HepG2 (cell line): ENCODE measurements at regions not wholly inside any gene's neighbourhood (a gene's known extent, or its start where the extent isn't known, plus 50 kb on each side); places are given as distances from the start of the nearest gene placed in this dataset.

ENCODE experiments used
- ATAC-seq: fragments of 200-7000 bp; cut with Tn5 transposase; 3 replicates; pipeline ENCODE4 v1.9.1; 2020; ENCODE audit warnings: mild to moderate bottlenecking, moderate library complexity
- BruUV-seq: library from RNA; stranded (reverse); fragments of 400-500 nt; replicated peaks from 2 replicates; lab custom pipeline; 2021; lab: Mats Ljungman, UMichigan
- CTCF ChIA-PET: fragments of 300-600 bp; formaldehyde crosslinking; extraction: SDS; loops from one replicate; lab custom pipeline; 2021; ENCODE audit warnings: low total read pairs, inconsistent platforms, low intra/inter-chr PET ratio; lab: Yijun Ruan, JAX
- POLR2A ChIA-PET: fragments of 350-600 bp; sonication (Branson Sonifier 250); formaldehyde crosslinking; loops from one replicate; lab custom pipeline; 2020; ENCODE audit warnings: antibody characterized with exemption, inconsistent platforms; lab: Yijun Ruan, JAX
- DNase-seq: peaks from one replicate; pipeline ENCODE4 v3.0.0-alpha.2; 2015; ENCODE audit warnings: low spot score
- FAIRE-seq: peaks from 3 replicates; lab custom pipeline; 2011; peaks lifted over from hg19 to GRCh38; lab: Jason Lieb, UNC
- H2AFZ ChIP-seq: one replicate; pipeline ENCODE4 v1.6.1; 2011; ENCODE audit warnings: low read length, inconsistent platforms
- H3K27ac ChIP-seq: fragments of 300-600 bp; 3 replicates; pipeline ENCODE4 v1.8.0; 2011; ENCODE audit warnings: mixed run types, mild to moderate bottlenecking, mixed read lengths, low read length, inconsistent platforms; ENCODE audit not compliant: insufficient read depth; ENCODE audit errors: extremely low read length
- H3K27me3 ChIP-seq, 2 experiments: fragments of 200-600 bp in 1 of 2; 2 replicates in 1 of 2; 3 replicates in 1 of 2; pipeline versions ENCODE4 v1.6.0 to v1.8.0; 2011; ENCODE audit warnings: low read length in 2 of 2, mild to moderate bottlenecking in 2 of 2, moderate library complexity in 2 of 2, inconsistent platforms in 1 of 2; ENCODE audit not compliant: insufficient read depth in 2 of 2, control insufficient read depth in 1 of 2
- H3K36me3 ChIP-seq, 2 experiments: fragments of 200-600 bp in 1 of 2; replicated peaks in 1 of 2; 2 replicates in 1 of 2; 3 replicates in 1 of 2; pipeline versions ENCODE4 v1.5.1 to v1.8.0; 2011; ENCODE audit warnings: low read length in 2 of 2, inconsistent platforms in 1 of 2; ENCODE audit not compliant: insufficient read depth in 2 of 2, control insufficient read depth in 1 of 2
- H3K4me1 ChIP-seq: 2 replicates; pipeline ENCODE4 v1.5.1; 2012; ENCODE audit warnings: low read length, inconsistent platforms; ENCODE audit not compliant: insufficient read depth
- H3K4me2 ChIP-seq: 2 replicates; pipeline ENCODE4 v1.6.0; 2011; ENCODE audit warnings: low read depth, low read length, inconsistent platforms
- H3K4me3 ChIP-seq, 3 experiments: fragments of 200-600 bp in 1 of 3; sonication (generic), shearing (Covaris generic) in 1 of 3; replicated peaks in 1 of 3; 2 replicates each; pipeline ENCODE4 v1.5.1; 2011 to 2016; ENCODE audit warnings: low read length in 3 of 3, inconsistent platforms in 2 of 3, low read depth in 2 of 3, mild to moderate bottlenecking in 2 of 3, control low read depth in 1 of 3, mixed read lengths in 1 of 3; ENCODE audit not compliant: insufficient read depth in 1 of 3
- H3K79me2 ChIP-seq: one replicate; pipeline ENCODE4 v1.6.1; 2011; ENCODE audit warnings: low read length, inconsistent platforms; ENCODE audit not compliant: insufficient read depth
- H3K9ac ChIP-seq: 2 replicates; pipeline ENCODE4 v1.6.0; 2011; ENCODE audit warnings: mild to moderate bottlenecking, low read depth, low read length, inconsistent platforms; ENCODE audit not compliant: insufficient read depth
- H3K9me3 ChIP-seq: 2 replicates; pipeline ENCODE4 v1.5.1; 2012; ENCODE audit warnings: mild to moderate bottlenecking, low read length
- H4K20me1 ChIP-seq: 2 replicates; pipeline ENCODE4 v1.6.0; 2011; ENCODE audit warnings: inconsistent platforms, mild to moderate bottlenecking, low read length, moderate library complexity; ENCODE audit not compliant: insufficient read depth
- KLF15 ChIP-seq: sonication (generic); formaldehyde crosslinking; IDR thresholded peaks from 2 replicates; pipeline ENCODE4 v1.8.1; 2023; ENCODE audit warnings: borderline replicate concordance, mild to moderate bottlenecking, inconsistent platforms, missing genetic modification reagents, mixed read lengths
- MAF1 ChIP-seq: sonication (generic); formaldehyde crosslinking; IDR thresholded peaks from 2 replicates; pipeline ENCODE4 v1.5.0; 2020; ENCODE audit warnings: missing genetic modification reagents, borderline replicate concordance
- SOX5 ChIP-seq: IDR thresholded peaks from 2 replicates; pipeline ENCODE4 v1.6.1; 2016; ENCODE audit warnings: borderline replicate concordance
- SYNCRIP ChIP-seq: fragments of 200-400 bp; formaldehyde crosslinking; IDR thresholded peaks from 2 replicates; pipeline ENCODE4 v1.6.1; 2018; ENCODE audit warnings: mild to moderate bottlenecking, low read depth, low read length; ENCODE audit not compliant: insufficient read depth
- ZFP37 ChIP-seq: sonication (generic); formaldehyde crosslinking; IDR thresholded peaks from 2 replicates; pipeline ENCODE4 v1.4.0; 2020; ENCODE audit warnings: missing genetic modification reagents, borderline replicate concordance
- WGBS: methylation state at CpG from one replicate; pipeline ENCODE4 v1.1.6; 2017; ENCODE audit warnings: low lambda C conversion rate; 5-methylcytosine and 5-hydroxymethylcytosine counted together
- in situ Hi-C: cut with HindIII; loops from 2 replicates; pipeline ENCODE4 v1.10.0; 2017; ENCODE audit warnings: low pct_unique_long_range_greater_than_20kb; ENCODE audit not compliant: extremely low pct_ligation_motif_present
- intact Hi-C: fragments of 100-400 bp; cut with micrococcal nuclease; formaldehyde crosslinking; loops from one replicate; pipeline ENCODE4 v1.10.0; 2022; ENCODE audit not compliant: unreplicated experiment
- TF ChIP-seq, protein P1 (sequence below): sonication (generic); formaldehyde crosslinking; IDR thresholded peaks from 2 replicates; pipeline ENCODE4 v1.4.0; 2020; ENCODE audit warnings: missing genetic modification reagents
- TF ChIP-seq, protein P2 (sequence below): sonication (generic); formaldehyde crosslinking; IDR thresholded peaks from one replicate; pipeline ENCODE4 v1.5.1; 2020; ENCODE audit warnings: mild to moderate bottlenecking, missing genetic modification reagents; ENCODE audit errors: not compliant biosample characterization
- TF ChIP-seq, protein P3 (sequence below): IDR thresholded peaks from 2 replicates; pipeline ENCODE4 v1.6.1; 2016; ENCODE audit warnings: mild to moderate bottlenecking

DNA sequence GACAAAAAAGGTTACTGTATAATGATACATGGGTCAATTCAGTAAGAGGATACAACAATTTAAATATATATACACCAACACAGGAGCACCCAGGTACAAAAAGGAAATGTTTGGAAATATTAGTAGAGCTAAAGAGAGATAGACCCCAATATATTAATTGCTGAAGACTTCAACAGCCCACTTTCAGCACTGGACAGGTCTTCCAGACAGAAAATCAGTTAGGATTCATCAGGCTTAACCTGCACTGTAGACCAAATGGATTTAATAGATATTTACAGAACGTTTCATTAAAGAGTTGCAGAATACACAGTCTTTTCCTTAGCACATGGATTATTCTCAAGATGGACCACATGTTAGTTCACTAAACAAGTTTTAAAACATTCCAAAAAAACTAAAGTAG, 845.9 kb upstream of the GBE1 start (continued):
- TF ChIP-seq, protein P1, sequence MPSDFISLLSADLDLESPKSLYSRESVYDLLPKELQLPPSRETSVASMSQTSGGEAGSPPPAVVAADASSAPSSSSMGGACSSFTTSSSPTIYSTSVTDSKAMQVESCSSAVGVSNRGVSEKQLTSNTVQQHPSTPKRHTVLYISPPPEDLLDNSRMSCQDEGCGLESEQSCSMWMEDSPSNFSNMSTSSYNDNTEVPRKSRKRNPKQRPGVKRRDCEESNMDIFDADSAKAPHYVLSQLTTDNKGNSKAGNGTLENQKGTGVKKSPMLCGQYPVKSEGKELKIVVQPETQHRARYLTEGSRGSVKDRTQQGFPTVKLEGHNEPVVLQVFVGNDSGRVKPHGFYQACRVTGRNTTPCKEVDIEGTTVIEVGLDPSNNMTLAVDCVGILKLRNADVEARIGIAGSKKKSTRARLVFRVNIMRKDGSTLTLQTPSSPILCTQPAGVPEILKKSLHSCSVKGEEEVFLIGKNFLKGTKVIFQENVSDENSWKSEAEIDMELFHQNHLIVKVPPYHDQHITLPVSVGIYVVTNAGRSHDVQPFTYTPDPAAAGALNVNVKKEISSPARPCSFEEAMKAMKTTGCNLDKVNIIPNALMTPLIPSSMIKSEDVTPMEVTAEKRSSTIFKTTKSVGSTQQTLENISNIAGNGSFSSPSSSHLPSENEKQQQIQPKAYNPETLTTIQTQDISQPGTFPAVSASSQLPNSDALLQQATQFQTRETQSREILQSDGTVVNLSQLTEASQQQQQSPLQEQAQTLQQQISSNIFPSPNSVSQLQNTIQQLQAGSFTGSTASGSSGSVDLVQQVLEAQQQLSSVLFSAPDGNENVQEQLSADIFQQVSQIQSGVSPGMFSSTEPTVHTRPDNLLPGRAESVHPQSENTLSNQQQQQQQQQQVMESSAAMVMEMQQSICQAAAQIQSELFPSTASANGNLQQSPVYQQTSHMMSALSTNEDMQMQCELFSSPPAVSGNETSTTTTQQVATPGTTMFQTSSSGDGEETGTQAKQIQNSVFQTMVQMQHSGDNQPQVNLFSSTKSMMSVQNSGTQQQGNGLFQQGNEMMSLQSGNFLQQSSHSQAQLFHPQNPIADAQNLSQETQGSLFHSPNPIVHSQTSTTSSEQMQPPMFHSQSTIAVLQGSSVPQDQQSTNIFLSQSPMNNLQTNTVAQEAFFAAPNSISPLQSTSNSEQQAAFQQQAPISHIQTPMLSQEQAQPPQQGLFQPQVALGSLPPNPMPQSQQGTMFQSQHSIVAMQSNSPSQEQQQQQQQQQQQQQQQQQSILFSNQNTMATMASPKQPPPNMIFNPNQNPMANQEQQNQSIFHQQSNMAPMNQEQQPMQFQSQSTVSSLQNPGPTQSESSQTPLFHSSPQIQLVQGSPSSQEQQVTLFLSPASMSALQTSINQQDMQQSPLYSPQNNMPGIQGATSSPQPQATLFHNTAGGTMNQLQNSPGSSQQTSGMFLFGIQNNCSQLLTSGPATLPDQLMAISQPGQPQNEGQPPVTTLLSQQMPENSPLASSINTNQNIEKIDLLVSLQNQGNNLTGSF (CRISPR knock-in tag), result no peak

DNA sequence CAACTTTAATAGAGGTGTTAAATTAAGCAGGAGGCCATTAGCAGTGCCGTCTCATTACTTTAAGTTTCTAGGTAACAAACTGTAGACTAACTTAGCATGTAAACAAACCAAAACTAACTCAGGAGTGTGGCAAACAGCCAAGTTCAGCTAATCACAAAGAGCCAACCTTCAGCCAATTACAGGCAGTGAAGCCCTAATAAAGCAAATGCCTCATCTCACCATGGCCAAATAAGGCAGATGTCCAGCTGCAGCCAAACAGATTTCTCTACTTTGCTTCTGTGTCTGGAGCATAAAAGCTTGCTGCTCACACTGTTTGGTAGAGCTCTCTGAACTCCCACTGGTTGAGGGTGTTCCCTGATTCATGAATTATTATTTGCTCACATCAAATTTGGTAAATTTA, 835.4 kb upstream of the GBE1 start:
- Histone ChIP-seq H3K4me1 (no peaks in the 10 kb centered on the region), H3K27me3 (no peaks in the 10 kb centered on the region; a peak in 1 of 5 replicates), H2AFZ (no peak overlapping the region), H3K9ac (no peak overlapping the region), H4K20me1 (no peaks in the 10 kb centered on the region), H3K4me3 (no peak overlapping the region), H3K9me3 (peaks cover 32% of the 10 kb centered on the region), H3K4me2 (no peak overlapping the region), H3K27ac (no peak overlapping the region), H3K79me2 (no peaks in the 10 kb centered on the region), H3K36me3 (no peaks in the 10 kb centered on the region)
- WGBS, result 41% methylated on average over 1 of the region's 1 CpG
- DNase-seq (no peak), ATAC-seq (no peak), FAIRE-seq (no peak)
- ChIA-PET CTCF (no interaction called here), POLR2A (no interaction called here)
- intact Hi-C loops, result no loop called here
- in situ Hi-C loops, result no loop called here
- BruUV-seq, result no TSS peak
- TF ChIP-seq SYNCRIP, result no peak
- no peak for TF ChIP-seq SOX5 (CRISPR knock-in tag)
- TF ChIP-seq, protein P2, sequence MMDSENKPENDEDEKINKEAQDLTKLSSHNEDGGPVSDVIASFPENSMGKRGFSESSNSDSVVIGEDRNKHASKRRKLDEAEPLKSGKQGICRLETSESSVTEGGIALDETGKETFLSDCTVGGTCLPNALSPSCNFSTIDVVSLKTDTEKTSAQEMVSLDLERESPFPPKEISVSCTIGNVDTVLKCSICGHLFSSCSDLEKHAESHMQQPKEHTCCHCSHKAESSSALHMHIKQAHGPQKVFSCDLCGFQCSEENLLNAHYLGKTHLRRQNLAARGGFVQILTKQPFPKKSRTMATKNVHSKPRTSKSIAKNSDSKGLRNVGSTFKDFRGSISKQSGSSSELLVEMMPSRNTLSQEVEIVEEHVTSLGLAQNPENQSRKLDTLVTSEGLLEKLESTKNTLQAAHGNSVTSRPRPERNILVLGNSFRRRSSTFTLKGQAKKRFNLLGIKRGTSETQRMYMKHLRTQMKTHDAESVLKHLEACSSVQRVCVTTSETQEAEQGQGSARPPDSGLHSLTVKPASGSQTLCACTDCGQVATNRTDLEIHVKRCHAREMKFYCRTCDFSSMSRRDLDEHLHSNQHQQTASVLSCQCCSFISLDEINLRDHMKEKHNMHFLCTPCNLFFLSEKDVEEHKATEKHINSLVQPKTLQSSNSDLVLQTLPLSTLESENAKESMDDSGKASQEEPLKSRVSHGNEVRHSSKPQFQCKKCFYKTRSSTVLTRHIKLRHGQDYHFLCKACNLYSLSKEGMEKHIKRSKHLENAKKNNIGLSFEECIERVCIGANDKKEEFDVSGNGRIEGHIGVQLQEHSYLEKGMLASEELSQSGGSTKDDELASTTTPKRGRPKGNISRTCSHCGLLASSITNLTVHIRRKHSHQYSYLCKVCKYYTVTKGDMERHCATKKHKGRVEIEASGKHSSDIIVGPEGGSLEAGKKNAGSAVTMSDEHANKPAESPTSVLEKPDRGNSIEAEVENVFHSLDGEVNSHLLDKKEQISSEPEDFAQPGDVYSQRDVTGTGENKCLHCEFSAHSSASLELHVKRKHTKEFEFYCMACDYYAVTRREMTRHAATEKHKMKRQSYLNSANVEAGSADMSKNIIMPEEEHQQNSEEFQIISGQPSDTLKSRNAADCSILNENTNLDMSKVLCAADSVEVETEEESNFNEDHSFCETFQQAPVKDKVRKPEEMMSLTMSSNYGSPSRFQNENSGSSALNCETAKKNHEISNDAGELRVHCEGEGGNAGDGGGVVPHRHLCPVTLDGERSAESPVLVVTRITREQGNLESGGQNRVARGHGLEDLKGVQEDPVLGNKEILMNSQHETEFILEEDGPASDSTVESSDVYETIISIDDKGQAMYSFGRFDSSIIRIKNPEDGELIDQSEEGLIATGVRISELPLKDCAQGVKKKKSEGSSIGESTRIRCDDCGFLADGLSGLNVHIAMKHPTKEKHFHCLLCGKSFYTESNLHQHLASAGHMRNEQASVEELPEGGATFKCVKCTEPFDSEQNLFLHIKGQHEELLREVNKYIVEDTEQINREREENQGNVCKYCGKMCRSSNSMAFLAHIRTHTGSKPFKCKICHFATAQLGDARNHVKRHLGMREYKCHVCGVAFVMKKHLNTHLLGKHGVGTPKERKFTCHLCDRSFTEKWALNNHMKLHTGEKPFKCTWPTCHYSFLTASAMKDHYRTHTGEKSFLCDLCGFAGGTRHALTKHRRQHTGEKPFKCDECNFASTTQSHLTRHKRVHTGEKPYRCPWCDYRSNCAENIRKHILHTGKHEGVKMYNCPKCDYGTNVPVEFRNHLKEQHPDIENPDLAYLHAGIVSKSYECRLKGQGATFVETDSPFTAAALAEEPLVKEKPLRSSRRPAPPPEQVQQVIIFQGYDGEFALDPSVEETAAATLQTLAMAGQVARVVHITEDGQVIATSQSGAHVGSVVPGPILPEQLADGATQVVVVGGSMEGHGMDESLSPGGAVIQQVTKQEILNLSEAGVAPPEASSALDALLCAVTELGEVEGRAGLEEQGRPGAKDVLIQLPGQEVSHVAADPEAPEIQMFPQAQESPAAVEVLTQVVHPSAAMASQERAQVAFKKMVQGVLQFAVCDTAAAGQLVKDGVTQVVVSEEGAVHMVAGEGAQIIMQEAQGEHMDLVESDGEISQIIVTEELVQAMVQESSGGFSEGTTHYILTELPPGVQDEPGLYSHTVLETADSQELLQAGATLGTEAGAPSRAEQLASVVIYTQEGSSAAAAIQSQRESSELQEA, result no peak
- no peak for TF ChIP-seq MAF1 (CRISPR knock-in tag)
- no peak for TF ChIP-seq KLF15 (CRISPR knock-in tag)
- no peak for TF ChIP-seq ZFP37 (CRISPR knock-in tag)
- TF ChIP-seq, protein P3, sequence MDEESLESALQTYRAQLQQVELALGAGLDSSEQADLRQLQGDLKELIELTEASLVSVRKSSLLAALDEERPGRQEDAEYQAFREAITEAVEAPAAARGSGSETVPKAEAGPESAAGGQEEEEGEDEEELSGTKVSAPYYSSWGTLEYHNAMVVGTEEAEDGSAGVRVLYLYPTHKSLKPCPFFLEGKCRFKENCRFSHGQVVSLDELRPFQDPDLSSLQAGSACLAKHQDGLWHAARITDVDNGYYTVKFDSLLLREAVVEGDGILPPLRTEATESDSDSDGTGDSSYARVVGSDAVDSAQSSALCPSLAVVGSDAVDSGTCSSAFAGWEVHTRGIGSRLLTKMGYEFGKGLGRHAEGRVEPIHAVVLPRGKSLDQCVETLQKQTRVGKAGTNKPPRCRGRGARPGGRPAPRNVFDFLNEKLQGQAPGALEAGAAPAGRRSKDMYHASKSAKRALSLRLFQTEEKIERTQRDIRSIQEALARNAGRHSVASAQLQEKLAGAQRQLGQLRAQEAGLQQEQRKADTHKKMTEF, result no peak
